ENCODE measurements at regions not wholly inside any gene's neighbourhood (a gene's known extent, or its start where the extent isn't known, plus 50 kb on each side); places are given as distances from the start of the nearest gene placed in this dataset.
"Not testable (repeated sequence)": the region's sequence is repeated elsewhere in the genome, so short reads cannot be mapped to it uniquely, and the experiment has no call there.

DNA sequence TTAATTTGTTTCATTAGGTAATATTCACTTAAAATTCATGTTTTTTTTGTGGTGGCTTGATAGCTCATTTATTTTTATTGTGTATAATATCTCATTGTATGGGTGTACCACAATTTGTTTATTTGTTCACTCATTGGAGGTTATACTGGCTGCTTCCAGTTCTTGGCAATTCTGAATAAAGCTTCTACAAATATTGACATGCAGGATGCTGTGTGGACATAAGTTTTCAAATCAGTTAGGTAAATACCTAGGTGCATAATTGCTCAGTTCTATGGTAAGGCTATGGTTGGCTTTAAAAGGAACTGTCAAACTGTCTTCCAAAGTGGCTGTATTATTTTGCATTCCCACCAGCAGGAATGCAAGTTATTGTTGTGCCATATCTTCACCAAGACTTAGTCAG is 504.5 kb upstream of the GALNTL6 start:
- DNase-seq = peak; percentile 52

DNA sequence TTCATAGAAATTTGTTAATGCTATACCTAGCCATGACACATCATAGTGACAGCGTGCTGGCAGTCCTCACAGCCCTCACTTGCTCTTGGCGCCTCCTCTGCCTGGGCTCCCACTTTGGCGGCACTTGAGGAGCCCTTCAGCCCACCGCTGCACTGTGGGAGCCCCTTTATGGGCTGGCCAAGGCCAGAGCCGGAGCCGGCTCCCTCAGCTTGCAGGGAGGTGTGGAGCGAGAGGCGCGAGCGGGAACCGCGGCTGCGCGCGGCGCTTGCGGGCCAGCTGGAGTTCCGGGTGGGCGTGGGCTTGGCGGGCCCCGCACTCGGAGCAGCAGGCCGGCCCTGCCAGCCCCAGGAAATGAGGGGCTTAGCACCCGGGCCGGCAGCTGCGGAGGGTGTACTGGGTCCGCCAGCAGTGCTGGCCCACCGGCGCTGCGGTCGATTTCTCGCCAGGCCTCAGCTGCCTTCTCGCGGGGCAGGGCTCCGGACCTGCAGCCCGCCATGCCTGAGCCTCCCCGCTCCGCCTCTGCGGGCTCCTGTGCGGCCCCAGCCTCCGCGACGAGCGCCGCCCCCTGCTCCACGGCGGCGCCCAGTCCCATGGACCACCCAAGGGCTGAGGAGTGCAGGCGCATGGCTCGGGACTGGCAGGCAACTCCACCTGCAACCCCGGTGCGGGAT is 515.0 kb upstream of the GALNTL6 start:
- not testable (repeated sequence) for DNase-seq

DNA sequence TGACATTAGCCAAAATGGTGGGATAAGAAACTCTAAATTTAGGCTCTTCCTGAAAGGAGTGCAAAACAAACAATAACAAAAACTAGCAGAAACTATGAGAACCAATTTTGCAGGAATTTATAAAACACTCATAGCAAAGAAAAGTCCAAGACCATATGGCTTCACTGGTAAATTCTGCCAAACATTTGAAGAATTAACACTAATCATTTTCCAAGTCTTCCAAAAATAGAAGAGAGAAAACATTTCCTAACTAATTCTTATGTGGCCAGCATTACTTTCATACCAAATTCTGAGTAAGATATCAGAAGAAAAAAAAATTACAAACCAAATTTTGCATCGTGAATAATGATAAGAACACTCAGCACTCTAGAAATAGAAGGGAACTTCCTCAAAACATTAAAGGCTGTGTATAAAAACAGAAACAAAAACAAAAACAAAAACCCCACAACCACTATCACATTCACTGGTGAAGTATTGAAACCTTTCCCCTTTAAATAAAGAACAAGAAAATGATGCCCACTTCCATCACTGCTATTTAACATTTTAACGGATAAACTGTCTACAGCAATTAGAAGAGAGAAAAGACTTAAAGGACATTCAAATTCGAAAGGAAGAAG is 524.3 kb upstream of the GALNTL6 start:
- DNase-seq = no peak

DNA sequence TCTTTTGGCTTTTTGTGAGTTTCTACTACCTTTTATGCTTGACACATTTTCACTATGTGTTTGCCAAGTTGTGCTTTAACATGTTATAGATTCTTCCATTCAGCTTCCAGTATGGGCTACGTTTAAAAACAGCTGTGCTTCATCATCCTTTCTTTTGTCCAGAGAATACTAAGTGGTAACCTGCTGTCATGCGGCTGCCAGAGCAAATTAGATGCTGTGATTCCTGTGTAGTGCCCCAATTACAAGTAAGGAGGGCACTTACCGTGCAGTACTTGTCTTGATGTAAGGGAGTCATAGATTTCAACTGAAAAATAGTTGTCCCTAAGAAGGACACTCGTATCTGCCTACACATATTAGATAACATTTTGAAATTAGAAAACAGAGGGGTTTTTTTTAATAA is 531.8 kb upstream of the GALNTL6 start:
- no peak for DNase-seq

DNA sequence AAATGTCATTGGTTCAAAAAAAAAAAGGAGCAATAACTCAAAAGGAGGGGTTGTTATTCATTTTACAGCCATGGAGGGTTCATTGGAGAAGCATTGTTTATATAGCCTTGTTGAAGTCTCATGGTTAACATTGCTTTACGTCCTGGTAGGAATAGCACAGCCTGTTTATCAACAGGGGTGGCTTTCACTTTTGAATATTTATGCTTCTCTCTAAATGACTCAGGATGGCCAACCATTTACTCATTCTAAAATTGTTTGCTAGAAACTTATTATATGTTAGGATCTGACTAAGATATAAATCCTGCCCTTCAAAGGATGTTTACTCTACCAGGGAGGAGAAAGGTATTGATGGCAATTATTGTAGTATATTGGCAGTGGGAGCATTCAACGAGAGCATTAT is 534.1 kb upstream of the GALNTL6 start:
- no peak for DNase-seq

DNA sequence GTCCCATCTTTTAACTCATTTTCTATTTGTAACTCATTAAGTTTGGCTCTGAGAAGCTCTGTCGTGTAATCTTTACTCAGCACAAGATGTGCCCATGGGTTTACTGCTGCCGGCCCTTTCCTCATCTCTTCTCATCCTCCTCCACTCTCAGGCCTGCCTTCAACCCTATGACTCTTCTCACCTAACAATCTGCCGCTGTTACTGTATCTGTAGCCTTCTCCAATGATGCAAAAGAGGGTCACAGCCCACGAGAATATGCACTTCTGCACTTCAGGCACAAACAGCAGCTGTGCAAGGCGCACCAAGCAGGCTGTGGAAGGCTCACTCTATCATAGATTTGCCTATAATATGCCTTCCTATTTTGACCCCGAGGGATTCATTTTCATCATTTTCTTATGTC is 546.5 kb upstream of the GALNTL6 start:
- DNase-seq = no peak

DNA sequence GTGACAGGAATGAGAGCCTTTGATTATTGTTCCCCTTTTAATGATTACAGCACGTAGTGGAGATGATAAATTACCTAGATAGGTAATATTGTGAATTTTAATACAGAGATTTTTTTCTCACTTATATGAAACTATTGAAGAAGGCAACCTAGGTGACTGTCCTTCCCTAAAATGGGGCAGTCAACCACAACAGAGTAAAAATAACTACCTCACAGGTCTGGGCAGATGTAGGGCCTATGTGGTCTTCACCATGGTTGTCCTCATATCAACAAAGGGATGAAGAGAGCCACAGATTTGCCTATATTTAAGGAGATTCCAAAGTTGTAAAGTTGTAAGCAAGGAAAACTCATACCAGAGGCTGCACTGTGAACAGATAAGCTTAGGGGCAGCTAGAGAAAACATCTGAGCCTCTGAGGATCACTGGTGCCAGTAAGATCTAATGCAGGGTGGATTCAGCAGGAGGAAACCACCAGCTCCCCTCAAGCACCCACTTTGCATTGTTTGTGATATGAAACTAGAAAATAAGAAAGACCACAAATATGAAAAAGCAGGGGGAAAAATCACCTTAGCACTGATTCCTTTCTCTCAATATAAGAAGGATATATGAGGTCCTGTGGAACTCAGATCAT is 547.9 kb upstream of the GALNTL6 start:
- DNase-seq = no peak

DNA sequence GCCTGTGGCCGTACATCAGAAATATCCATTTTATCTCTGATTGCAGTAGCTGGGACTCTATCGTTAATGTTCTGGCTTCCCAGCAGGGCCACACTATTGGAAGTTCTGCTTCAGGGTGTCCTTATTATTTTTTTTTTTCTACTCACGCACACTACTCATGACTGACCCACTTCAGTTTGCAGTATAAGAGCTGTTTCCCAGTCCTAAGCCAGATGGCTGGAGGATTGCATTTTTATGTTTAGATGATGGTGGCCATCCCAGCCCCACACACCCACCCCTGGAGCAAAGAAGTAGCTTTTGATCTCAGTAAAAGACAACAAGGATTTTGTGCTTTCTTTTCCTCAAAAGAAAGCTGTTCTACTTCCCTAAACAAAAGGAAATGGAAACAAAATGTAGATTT is 557.0 kb upstream of the GALNTL6 start:
- DNase-seq = no peak

DNA sequence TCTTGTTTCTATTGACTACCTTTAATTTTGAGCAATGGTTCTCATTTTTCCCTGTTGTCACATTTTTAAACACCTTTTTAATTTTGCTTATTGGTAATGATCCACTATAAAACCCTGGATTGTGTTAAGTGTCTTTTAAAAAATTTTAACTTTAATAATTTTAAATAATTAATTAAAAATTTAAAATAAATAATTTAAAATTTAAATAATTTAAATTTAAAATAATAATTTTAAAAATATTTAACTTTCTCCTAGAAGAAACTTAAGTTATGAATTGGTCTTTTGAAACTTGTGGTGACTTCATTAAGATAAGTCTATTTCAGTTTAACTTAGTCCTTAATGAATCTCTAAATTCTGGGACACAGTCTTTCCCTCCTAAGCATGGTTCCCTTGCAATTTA is 566.3 kb upstream of the GALNTL6 start:
- no peak for DNase-seq

DNA sequence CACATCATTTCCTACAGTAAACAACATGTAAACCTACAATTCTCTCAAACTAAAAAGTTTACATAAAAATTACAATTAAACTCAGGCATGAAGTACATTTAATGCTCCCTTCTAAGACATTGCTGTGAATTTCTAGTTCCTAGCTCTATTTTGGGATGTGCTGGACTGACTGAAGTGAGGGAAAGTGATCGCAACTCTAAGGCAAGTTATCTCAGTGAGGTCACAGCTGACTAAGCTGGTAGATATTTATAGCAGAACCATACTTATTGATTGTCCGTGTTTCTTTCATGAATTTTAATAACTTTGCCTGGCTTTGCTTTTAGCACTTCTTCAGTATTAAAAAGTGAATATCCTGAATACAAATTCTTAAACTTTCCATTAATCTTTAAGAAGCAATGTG is 570.4 kb upstream of the GALNTL6 start:
- no peak for DNase-seq

DNA sequence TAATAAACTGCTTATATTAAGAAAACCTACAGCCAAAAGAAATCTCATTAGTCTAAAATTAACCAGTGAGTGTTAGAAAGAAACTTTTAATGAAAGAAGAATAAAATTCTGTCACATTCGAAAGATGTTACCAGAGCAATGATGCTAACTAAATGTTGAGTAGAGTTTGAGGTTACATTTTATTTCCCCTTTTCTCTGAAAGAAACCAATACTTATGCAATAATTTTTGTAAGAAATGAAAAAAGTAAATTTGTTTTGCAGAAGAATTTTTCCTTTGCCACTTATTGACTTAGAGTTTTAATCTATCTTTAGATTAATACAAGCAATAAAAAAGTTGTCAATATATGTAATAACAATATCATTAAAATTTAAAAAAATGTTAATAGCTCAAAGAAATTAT is 574.0 kb upstream of the GALNTL6 start:
- no peak for DNase-seq

DNA sequence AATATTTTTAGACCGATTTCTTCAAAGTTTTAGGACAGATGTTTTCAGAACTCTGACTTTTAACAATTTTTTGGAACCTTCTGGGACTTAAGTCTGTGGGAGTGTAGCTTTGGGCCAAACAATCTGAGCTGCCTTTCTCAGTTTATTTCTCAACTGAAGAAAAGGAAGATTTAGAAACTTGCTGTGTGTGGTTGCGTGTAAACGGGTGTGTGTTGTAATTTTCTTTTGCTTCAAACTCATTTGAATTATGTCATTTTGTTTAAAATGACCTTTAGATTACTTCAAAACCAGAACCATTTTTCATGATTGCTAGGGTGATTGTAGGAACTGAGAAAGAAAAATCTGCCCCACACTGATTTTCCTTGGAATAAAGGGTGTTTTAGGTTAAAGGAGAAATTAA is 577.7 kb upstream of the GALNTL6 start:
- DNase-seq = no peak

DNA sequence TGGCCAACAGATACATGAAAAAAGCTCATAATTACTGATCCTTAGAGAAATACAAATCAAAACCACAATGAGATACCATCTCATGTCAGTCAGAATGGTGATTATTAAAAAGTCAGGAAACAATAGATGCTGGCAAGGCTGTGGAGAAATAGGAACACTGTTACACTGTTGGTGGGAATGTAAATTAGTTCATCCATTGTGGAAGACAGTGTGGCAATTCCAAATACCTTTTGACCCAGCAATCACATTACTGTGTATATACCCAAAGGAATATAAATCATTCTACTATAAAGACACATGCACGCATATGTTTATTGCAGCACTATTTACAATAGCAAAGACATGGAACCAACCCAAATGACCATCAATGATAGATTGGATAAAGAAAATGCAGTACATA is 583.9 kb upstream of the GALNTL6 start:
- DNase-seq = not testable (repeated sequence)

DNA sequence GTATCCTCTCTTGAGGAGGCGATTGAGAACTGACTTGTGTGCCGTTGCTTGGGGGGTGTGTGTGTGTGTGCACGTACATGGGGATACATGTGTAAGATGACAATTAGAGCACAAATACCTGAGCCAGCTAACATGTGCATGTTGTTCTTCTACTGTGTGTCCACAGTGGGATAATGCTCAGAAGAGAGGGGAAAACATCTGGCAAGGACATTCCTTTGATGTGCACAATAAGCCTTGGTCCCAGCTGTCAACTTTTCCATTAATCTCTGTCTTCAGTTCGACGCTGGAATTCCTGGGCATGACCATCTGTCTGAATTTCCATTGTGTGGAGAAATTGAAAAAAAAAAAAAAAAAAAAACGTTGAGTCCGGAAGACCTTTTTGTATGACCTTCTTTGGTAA is 592.0 kb upstream of the GALNTL6 start:
- DNase-seq = no peak

DNA sequence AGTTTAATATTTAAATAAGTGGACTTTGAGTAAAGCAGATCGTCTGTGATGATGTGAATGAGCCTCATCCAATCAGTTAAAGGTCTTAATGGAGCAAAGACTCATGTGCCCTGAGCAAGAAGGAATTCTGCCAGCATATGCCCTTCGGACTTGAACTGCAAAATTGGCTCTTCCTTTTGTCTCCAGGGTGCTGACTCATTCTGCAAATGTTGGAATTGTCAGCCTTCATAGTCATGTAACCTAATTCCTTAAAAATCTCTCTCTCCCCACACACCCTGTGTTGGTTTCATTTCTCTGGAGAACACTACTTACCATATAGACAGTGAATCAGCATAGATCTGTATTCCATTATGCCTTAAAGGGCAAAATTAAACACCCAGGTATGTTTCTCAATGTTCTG is 609.8 kb upstream of the GALNTL6 start:
- DNase-seq = no peak

DNA sequence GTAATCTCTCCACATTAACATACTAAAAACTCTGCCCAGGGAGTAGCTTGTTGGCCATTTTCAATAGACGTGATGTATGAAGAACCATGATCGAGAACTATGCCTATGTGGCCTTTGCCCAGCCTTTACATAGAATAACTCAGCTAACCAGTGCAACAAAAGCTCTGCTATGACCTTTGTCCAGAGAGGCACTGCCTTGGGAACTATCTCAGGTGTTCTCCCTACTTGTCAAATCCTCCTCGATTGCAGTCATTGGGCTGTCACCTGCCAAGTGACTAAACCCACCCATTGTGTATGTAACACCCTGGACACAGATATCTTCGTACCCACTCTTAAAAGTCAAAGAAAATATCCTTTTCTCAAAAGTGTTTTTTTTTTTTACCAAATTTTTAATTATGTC is 610.3 kb upstream of the GALNTL6 start:
- DNase-seq = no peak

DNA sequence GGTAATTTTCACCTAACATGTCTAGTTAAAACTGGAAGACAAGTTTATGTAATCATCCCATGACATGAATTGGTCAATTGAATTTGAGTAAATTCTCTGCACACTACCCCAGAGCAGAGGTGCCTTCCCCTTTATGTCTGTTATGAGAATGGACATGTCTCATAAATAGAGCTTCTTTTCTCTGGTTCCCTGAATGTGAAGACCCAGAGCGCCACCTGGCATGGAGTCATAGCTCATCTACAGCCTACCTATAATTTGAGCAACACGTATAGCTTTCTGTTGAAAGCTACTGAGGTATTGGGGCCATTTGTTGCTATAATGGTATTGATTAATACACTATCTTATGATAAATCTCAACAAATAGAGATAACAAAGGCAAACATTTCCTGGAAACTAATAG is 626.5 kb upstream of the GALNTL6 start:
- DNase-seq = no peak

DNA sequence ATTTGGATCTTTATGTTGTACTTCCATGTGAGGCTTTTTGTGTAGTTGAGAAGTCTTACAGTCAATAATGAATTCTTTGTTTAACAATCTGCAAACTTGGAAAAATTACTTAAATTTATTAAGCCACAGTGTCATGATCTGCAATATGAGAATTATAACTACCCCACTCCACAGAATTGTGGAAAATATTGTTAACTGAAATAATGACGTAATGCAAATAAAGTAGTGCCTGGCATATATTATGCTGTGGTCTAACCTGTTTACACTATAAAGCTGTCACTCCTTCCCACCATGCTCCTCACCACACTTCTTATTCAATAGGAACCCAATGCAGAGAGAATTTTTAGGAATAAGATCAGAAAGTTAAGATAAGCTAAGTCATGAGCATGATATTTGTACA is 632.1 kb upstream of the GALNTL6 start:
- no peak for DNase-seq

DNA sequence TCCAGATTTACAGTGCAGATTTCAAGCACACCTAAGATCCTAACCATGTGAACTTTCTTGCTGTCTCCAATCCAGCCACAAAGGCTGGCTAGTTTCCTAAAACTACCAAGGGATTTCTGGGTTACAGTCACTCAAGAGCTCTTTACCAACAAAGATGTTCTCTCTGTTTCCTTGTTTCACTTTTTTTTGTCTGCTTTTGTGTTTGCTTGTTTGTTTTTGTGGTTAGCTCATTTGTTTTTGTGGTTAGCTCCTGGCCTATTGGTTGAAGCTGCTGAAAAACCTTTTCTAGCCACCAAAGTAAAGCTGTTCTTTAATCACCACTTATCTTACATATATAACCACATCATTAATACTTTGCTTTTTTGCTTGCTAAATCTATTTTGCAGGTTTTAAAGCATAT is 642.5 kb upstream of the GALNTL6 start:
- no peak for DNase-seq

DNA sequence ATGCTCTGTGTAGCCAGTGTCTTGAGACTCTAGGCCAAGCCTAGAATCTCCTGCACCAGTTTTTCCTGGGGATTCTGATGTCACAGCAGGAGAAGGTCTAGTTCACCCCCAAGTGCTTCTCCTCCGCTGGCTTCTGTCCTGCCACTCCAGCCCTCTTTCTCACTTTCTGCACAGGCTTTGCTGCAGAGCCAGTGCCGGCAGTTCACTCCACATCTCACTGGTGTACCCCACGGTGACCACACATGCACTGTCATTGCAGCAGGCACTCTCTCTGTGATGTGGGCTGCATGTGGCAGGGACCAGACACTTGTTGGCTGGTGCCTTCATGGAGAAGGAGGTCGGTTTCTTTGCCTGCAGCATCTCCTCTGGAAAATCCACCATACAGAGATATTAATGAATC is 643.8 kb upstream of the GALNTL6 start:
- no peak for DNase-seq

DNA sequence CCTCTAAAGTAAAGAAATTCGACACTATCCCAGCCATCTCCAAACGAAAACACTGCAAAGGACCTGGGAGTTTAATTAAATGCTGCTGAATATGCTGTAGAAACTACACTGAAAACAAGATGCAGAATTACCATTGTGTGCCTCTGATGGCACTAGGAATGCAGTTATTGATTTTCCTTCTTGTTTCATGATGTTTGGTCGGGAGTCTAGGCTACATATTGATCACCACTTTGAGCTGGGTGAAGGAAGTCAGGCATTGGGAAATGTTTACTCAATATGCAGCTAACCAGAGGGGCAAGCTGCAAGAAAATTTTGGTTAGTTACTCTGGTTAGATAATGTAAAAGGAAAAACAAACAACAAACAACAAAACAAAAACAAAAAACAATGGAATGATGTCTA is 650.7 kb upstream of the GALNTL6 start:
- DNase-seq = no peak

DNA sequence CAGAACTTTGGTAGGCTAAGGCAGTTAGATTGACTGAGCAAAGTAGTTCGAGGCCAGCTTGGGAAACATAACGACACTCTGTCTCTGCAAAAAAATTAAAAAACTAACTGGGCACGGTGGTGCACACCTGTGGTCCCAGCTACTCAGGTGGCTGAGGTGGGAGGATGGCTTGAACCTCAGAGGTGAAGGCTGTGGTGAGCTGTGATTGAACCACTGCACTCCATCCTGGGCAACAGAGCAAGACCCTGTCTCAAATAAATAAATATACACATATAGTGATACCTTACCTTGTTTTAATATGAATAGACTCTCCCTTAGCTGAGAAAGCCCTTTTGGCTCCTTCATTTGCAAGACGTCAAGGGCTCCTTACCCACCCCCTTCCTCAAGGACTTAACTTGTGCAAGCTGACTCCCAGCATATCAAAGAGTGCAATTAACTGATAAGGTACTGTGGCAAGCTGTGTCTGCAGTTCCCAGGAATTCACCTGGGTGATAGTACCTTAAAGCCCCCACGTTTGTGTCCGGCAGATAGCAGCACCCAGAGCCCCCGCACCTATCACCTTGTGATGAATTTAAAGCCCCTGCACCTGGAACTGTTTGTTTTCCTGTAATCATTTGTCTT is 655.6 kb upstream of the GALNTL6 start:
- no peak for DNase-seq

DNA sequence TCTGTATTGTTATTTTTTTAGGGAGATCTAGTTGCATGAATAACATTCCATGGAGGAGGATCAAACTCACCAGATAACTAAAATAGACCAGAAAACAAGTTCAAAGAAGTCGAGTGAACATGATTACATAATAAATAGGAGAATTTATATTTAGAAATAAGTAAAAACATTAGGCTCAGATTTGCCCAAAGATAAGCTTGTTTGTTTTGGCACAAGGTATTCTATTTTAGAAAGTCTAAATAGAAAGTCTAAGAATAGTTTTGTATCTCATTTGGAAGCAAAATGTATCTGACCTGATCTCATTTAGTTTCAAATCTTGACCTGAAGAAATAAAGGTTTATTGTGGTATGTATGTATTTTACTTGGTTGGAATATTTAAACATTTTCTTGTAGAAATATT is 670.6 kb upstream of the GALNTL6 start:
- DNase-seq = no peak

DNA sequence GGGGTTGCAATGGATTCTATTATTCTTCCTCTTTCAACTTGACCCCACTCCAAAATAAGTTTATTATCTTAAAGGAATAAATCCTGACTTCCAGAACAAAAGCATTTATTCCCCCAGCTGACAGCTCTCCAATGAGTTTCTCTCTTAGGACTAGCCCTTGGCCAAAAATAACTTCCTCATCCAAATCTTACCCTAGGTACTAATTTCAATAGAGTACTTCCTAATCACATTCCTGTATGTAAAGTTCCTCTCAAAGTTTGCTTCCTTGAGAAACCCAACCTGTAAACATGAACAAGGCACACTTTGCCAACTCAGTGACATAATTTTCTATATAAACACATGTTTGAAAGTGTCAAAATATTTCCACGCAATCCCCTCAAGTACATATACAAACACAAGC is 671.2 kb upstream of the GALNTL6 start:
- no peak for DNase-seq

Measured in COR-L47 (cell line).